H1 (cell line): ENCODE measurements at regions not wholly inside any gene's neighbourhood (a gene's known extent, or its start where the extent isn't known, plus 50 kb on each side); places are given as distances from the start of the nearest gene placed in this dataset.

Source experiments
- CTCF ChIA-PET: fragments of 300-600 bp; sonication (Branson Sonifier 250); formaldehyde crosslinking; loops from one replicate; lab custom pipeline; 2021; ENCODE audit not compliant: partially characterized antibody; lab: Charles Lee
- POLR2A ChIA-PET: fragments of 300-600 bp; sonication (Branson Sonifier 250); formaldehyde crosslinking; loops from one replicate; lab custom pipeline; 2021; ENCODE audit warnings: inconsistent platforms; ENCODE audit not compliant: partially characterized antibody; lab: Charles Lee
- DNase-seq, 2 experiments: peaks; one replicate each; pipeline versions ENCODE4 v3.0.0 to v3.0.0-alpha.2; 2010 to 2022; ENCODE audit warnings: low spot score in 2 of 2, low read depth in 1 of 2, mixed read lengths in 1 of 2
- FAIRE-seq: peaks from 2 replicates; lab custom pipeline; 2011; peaks lifted over from hg19 to GRCh38; lab: Jason Lieb, UNC
- H2AFZ ChIP-seq: 2 replicates; pipeline ENCODE4 v1.8.1; 2012; ENCODE audit warnings: low read length, inconsistent platforms
- H2AK5ac ChIP-seq: 2 replicates; pipeline ENCODE4 v1.6.1; 2013; ENCODE audit warnings: low read depth, low read length
- H2BK120ac ChIP-seq: replicated peaks from 2 replicates; pipeline ENCODE3; 2013; ENCODE audit warnings: low read depth, low read length, inconsistent platforms
- H2BK12ac ChIP-seq: 2 replicates; pipeline ENCODE4 v1.6.1; 2013; ENCODE audit warnings: low read depth, low read length
- H2BK15ac ChIP-seq: 2 replicates; pipeline ENCODE4 v1.6.1; 2013; ENCODE audit warnings: low read length
- H2BK20ac ChIP-seq: 2 replicates; pipeline ENCODE4 v1.6.1; 2013; ENCODE audit warnings: low read length
- H2BK5ac ChIP-seq: 2 replicates; pipeline ENCODE4 v1.6.1; 2013; ENCODE audit warnings: low read depth, low read length
- H3K14ac ChIP-seq: 2 replicates; pipeline ENCODE4 v1.6.1; 2013; ENCODE audit warnings: inconsistent platforms; ENCODE audit not compliant: insufficient read length
- H3K18ac ChIP-seq: 2 replicates; pipeline ENCODE4 v1.6.1; 2013; ENCODE audit warnings: low read length; ENCODE audit errors: extremely low read depth
- H3K23ac ChIP-seq: 2 replicates; pipeline ENCODE4 v1.6.1; 2013; ENCODE audit warnings: inconsistent platforms; ENCODE audit not compliant: insufficient read length
- H3K23me2 ChIP-seq: 2 replicates; pipeline ENCODE4 v1.6.1; 2013; ENCODE audit warnings: low read depth, low read length
- H3K27ac ChIP-seq: 2 replicates; pipeline ENCODE4 v1.6.1; 2011; ENCODE audit warnings: low read depth, low read length, inconsistent platforms
- H3K27me3 ChIP-seq, 4 experiments: replicated peaks in 1 of 4; 1 replicate in 1 of 4; 2 replicates in 3 of 4; pipeline versions ENCODE4 v1.6.1 to v1.8.1; 2011 to 2013; ENCODE audit warnings: low read length in 3 of 4, mild to moderate bottlenecking in 3 of 4, inconsistent platforms in 2 of 4, mixed read lengths in 2 of 4, moderate library complexity in 1 of 4; ENCODE audit not compliant: control insufficient read depth in 3 of 4, insufficient read depth in 3 of 4; ENCODE audit errors: extremely low read depth in 1 of 4
- H3K36me3 ChIP-seq, 4 experiments: 2 replicates each; pipeline versions ENCODE4 v1.6.1 to v1.8.1; 2011 to 2013; ENCODE audit warnings: mild to moderate bottlenecking in 4 of 4, low read length in 3 of 4, moderate library complexity in 2 of 4, control low read depth in 1 of 4, inconsistent platforms in 1 of 4; ENCODE audit not compliant: insufficient read depth in 4 of 4, control insufficient read depth in 2 of 4
- H3K4ac ChIP-seq: replicated peaks from 2 replicates; pipeline ENCODE3; 2013; ENCODE audit warnings: low read length, low read depth, mixed read lengths, inconsistent platforms; ENCODE audit not compliant: insufficient read length
- H3K4me1 ChIP-seq, 4 experiments: replicated peaks in 1 of 4; 1 replicate in 1 of 4; 2 replicates in 3 of 4; pipeline versions ENCODE4 v1.6.1 to v1.8.1; 2011 to 2013; ENCODE audit warnings: low read length in 3 of 4, inconsistent platforms in 2 of 4, mixed read lengths in 1 of 4; ENCODE audit not compliant: insufficient read depth in 4 of 4, control insufficient read depth in 3 of 4
- H3K4me2 ChIP-seq, 2 experiments: 2 replicates each; pipeline versions ENCODE4 v1.6.1 to v1.8.1; 2011 to 2013; ENCODE audit warnings: low read depth in 2 of 2, low read length in 2 of 2, control low read depth in 1 of 2, inconsistent platforms in 1 of 2, mild to moderate bottlenecking in 1 of 2; ENCODE audit not compliant: insufficient read depth in 1 of 2
- H3K4me3 ChIP-seq, 4 experiments: fragments of 200-600, 300-600 bp in 1 of 4; sonication (generic), shearing (Covaris generic), sonication (Bioruptor Twin) in 1 of 4; 2 replicates each; pipeline versions ENCODE4 v1.5.1 to v1.8.1; 2011 to 2016; ENCODE audit warnings: low read length in 4 of 4, low read depth in 3 of 4, control low read depth in 2 of 4, inconsistent platforms in 2 of 4, mild to moderate bottlenecking in 2 of 4, mixed read lengths in 1 of 4, moderate library complexity in 1 of 4; ENCODE audit not compliant: insufficient read depth in 2 of 4; ENCODE audit errors: extremely low read depth in 1 of 4
- H3K56ac ChIP-seq: replicated peaks from 2 replicates; pipeline ENCODE3; 2013; ENCODE audit warnings: low read depth, mild to moderate bottlenecking, mixed read lengths, low read length, inconsistent platforms; ENCODE audit not compliant: insufficient read length
- H3K79me1 ChIP-seq: 2 replicates; pipeline ENCODE4 v1.6.1; 2013; ENCODE audit warnings: low read depth, low read length, control low read depth
- H3K79me2 ChIP-seq, 2 experiments: 2 replicates each; pipeline versions ENCODE4 v1.6.1 to v1.8.1; 2012 to 2013; ENCODE audit warnings: low read length in 2 of 2, mild to moderate bottlenecking in 2 of 2, inconsistent platforms in 1 of 2; ENCODE audit not compliant: insufficient read depth in 2 of 2, control insufficient read depth in 1 of 2
- H3K9ac ChIP-seq, 4 experiments: replicated peaks in 1 of 4; 1 replicate in 1 of 4; 2 replicates in 3 of 4; pipeline versions ENCODE4 v1.6.1 to v1.8.1; 2011 to 2013; ENCODE audit warnings: low read depth in 3 of 4, low read length in 3 of 4, control low read depth in 2 of 4, mild to moderate bottlenecking in 2 of 4, moderate library complexity in 2 of 4, inconsistent platforms in 1 of 4; ENCODE audit errors: extremely low read depth in 1 of 4
- H3K9me3 ChIP-seq, 2 experiments: 2 replicates each; pipeline versions ENCODE4 v1.6.1 to v1.8.1; 2012 to 2013; ENCODE audit warnings: mild to moderate bottlenecking in 2 of 2, moderate library complexity in 2 of 2, control low read depth in 1 of 2, inconsistent platforms in 1 of 2, low read depth in 1 of 2, low read length in 1 of 2, mixed read lengths in 1 of 2; ENCODE audit not compliant: insufficient read depth in 2 of 2
- H4K20me1 ChIP-seq, 2 experiments: replicated peaks in 1 of 2; 2 replicates each; pipeline versions ENCODE3 to v1.8.1; 2011 to 2013; ENCODE audit warnings: inconsistent platforms in 2 of 2, low read length in 2 of 2, mild to moderate bottlenecking in 1 of 2; ENCODE audit not compliant: insufficient read depth in 2 of 2, control insufficient read depth in 1 of 2
- H4K5ac ChIP-seq: 2 replicates; pipeline ENCODE4 v1.6.1; 2013; ENCODE audit warnings: low read length, low read depth, mixed read lengths, inconsistent platforms; ENCODE audit not compliant: insufficient read length
- H4K8ac ChIP-seq: 2 replicates; pipeline ENCODE4 v1.8.0; 2013; ENCODE audit warnings: mild to moderate bottlenecking, moderate library complexity, low read length, inconsistent platforms; ENCODE audit not compliant: insufficient read depth; ENCODE audit errors: extremely low read depth
- H4K91ac ChIP-seq: replicated peaks from 2 replicates; pipeline ENCODE3; 2013; ENCODE audit warnings: low read length, mixed read lengths, inconsistent platforms; ENCODE audit not compliant: insufficient read length
- EP300 ChIP-seq, 2 experiments: IDR thresholded peaks; 1 replicate in 1 of 2; 2 replicates in 1 of 2; pipeline ENCODE4 v1.6.1; 2011 to 2012; ENCODE audit warnings: low read depth in 2 of 2, low read length in 2 of 2, mild to moderate bottlenecking in 2 of 2, borderline replicate concordance in 1 of 2, inconsistent platforms in 1 of 2, moderate library complexity in 1 of 2
- MAFK ChIP-seq: IDR thresholded peaks from 2 replicates; pipeline ENCODE4 v1.6.1; 2012; ENCODE audit warnings: low read depth, mild to moderate bottlenecking, improper control_type of control experiment, low read length
- WGBS, 2 experiments: shearing (Covaris generic) in 1 of 2; methylation state at CpG; one replicate each; pipeline versions ENCODE4 v1.1.6 to v1.1.7; 2013 to 2015; ENCODE audit warnings: low lambda C conversion rate in 2 of 2, mixed read lengths in 2 of 2, inconsistent platforms in 1 of 2, low coverage in 1 of 2, missing lambda C conversion rate in 1 of 2; ENCODE audit not compliant: insufficient replicate concordance in 2 of 2, insufficient coverage in 1 of 2, insufficient read length in 1 of 2; ENCODE audit errors: extremely low coverage in 1 of 2, missing lambda C conversion rate in 1 of 2; 5-methylcytosine and 5-hydroxymethylcytosine counted together

DNA sequence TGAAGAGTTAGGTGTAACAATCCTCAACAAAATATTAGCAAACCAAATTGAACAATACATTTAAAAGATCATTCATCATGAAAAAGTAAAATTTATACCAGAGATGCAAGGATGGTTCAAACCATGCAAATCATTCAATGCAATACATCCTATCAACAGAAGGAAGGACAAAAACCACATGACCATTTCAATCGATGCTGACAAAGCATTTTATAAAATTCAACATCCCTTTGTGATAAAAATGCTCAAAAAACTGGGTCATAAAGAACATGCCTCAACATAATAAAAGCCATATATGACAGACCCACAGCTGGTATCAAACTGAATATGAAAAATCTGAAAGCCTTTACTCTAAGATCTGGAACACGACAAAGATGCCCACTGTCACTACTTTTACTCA lies 490.3 kb upstream of the IRAK1BP1 start:
- Histone ChIP-seq H3K27ac (no peak overlapping the region), H3K23ac (no peak overlapping the region)
- CTCF ChIA-PET, result no interaction called here
- TF ChIP-seq MAFK, result peak; percentile 28; the same call in 1 of the 2 replicates
- TF ChIP-seq EP300 (IDR thresholded peaks at IDR 0.05; ENCODE audit: borderline replicate concordance in 1 of 2, low read depth in 2 of 2, low read length in 2 of 2), result no peak
- TF ChIP-seq, all 59 proteins: peak for 1
- no peak for FAIRE-seq
- Histone ChIP-seq H3K27me3 (no peaks in the 10 kb centered on the region), H2AK5ac (no peak overlapping the region), H4K8ac (no peak overlapping the region), H3K4ac (no peak overlapping the region), H3K23me2 (no peaks in the 10 kb centered on the region), H2BK120ac (no peak overlapping the region), H2AFZ (no peak overlapping the region), H3K18ac (no peak overlapping the region), H4K20me1 (no peaks in the 10 kb centered on the region), H2BK12ac (no peak overlapping the region), H2BK5ac (no peak overlapping the region), H3K4me2 (no peak overlapping the region), H2BK20ac (no peak overlapping the region), H3K56ac (no peak overlapping the region), H3K79me2 (no peaks in the 10 kb centered on the region), H3K79me1 (no peaks in the 10 kb centered on the region), H3K4me1 (no peaks in the 10 kb centered on the region), H3K36me3 (no peaks in the 10 kb centered on the region), H3K14ac (no peak overlapping the region), H4K5ac (no peak overlapping the region), H3K9ac (no peak overlapping the region), H3K9me3 (no peaks in the 10 kb centered on the region), H2BK15ac (no peak overlapping the region), H3K4me3 (no peak overlapping the region), H4K91ac (no peak overlapping the region)
- DNase-seq, result no peak
- POLR2A ChIA-PET, result no interaction called here
- WGBS, 2 experiments, result 92% methylated on average over 2 of the region's 2 CpGs; no CpG with 5 or more reads in 1 of the 2 experiments
